Retinal pigment epithelial cell (primary cell): ENCODE measurements at regions not wholly inside any gene's neighbourhood (a gene's known extent, or its start where the extent isn't known, plus 50 kb on each side); places are given as distances from the start of the nearest gene placed in this dataset.

Experiments used
- DNase-seq: peaks from one replicate; pipeline ENCODE4 v3.0.0-alpha.2; 2010; ENCODE audit warnings: low read depth
- H3K4me3 ChIP-seq: 2 replicates; pipeline ENCODE4 v1.5.1; 2011; ENCODE audit warnings: mild to moderate bottlenecking, low read length, control low read depth, moderate library complexity
- CTCF ChIP-seq: conservative IDR thresholded peaks from 2 replicates; pipeline ENCODE4 v1.5.1; 2011; ENCODE audit warnings: low read depth, low read length, control low read depth, inconsistent platforms

GRCh38 chr22:47301820-47302475 lies 539.5 kb downstream of the TBC1D22A start:
- DNase-seq = no peak
- TF ChIP-seq CTCF = no peak
- no peak overlapping the region for H3K4me3 ChIP-seq

GRCh38 chr22:47300698-47301405 lies 538.4 kb downstream of the TBC1D22A start:
- DNase-seq = no peak
- no peak for TF ChIP-seq CTCF

GRCh38 chr22:47299863-47300697 lies 537.6 kb downstream of the TBC1D22A start:
- no peak for TF ChIP-seq CTCF
- no peak overlapping the region for H3K4me3 ChIP-seq
- DNase-seq = no peak

More at GRCh38 chr22:47300698-47301405, 538.4 kb downstream of the TBC1D22A start:
- no peak overlapping the region for H3K4me3 ChIP-seq

GRCh38 chr22:47299211-47299862 lies 536.9 kb downstream of the TBC1D22A start:
- DNase-seq = no peak
- TF ChIP-seq CTCF = no peak
- H3K4me3 ChIP-seq = no peak overlapping the region

GRCh38 chr22:47298017-47298785 lies 535.8 kb downstream of the TBC1D22A start:
- no peak overlapping the region for H3K4me3 ChIP-seq
- no peak for TF ChIP-seq CTCF
- DNase-seq = no peak

- DNase-seq = no peak
- no peak overlapping the region for H3K4me3 ChIP-seq
- TF ChIP-seq CTCF = no peak
Observed at GRCh38 chr22:47297261-47298016, 535.0 kb downstream of the TBC1D22A start.
